ENCODE measurements at regions not wholly inside any gene's neighbourhood (a gene's known extent, or its start where the extent isn't known, plus 50 kb on each side); places are given as distances from the start of the nearest gene placed in this dataset.
"Not testable (repeated sequence)": the region's sequence is repeated elsewhere in the genome, so short reads cannot be mapped to it uniquely, and the experiment has no call there.

GRCh38 chr18:59056706-59057492 is 82.8 kb upstream of the SEC11C start:
- in situ Hi-C loops (cut with MboI; ENCODE audit: low sequenced_read_pairs), result loop anchor here (25.0 kb wide), 1 partner anchor 520 kb away; no protein-coding TSS in a partner anchor

DNA sequence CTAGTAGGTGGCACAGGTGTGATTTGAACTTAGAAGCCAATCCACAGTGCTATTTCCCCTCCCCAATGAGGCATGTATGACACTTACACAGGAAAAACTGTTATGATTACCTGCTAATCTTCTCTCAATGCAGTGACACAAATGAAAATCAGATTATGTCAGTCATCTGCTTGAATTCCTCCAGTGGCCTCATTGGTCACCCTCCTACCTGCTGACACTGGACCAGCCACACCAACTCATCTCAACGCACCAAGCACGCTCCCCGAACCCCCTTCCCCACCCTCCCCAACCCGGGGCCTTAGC is 82.2 kb upstream of the SEC11C start:
- in situ Hi-C loops (cut with MboI; ENCODE audit: low sequenced_read_pairs), result loop anchor here (25.0 kb wide), 1 partner anchor 520 kb away; no protein-coding TSS in a partner anchor

GRCh38 chr18:59057969-59058368 is 81.7 kb upstream of the SEC11C start:
- in situ Hi-C loops (cut with MboI; ENCODE audit: low sequenced_read_pairs), result loop anchor here (25.0 kb wide), 1 partner anchor 521 kb away; no protein-coding TSS in a partner anchor

DNA sequence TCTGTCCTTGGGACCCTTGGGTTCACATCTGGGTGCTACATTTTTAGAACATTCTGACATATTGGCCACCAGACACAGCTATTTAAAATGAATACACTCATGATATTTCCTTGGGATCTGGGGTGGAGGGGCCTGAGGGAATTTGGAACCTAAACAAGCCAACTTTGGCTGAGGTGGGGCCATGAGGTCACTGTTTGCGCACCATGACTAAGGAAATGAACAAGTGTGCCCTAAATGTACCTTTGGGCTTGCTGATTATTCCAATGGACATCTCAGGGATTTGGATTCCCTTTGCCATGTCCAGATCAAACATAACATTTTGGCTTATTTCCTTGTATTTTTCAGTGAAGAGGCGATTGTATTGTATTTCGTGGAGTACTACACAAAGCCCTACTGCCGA is 80.5 kb upstream of the SEC11C start:
- in situ Hi-C loops (cut with MboI; ENCODE audit: low sequenced_read_pairs), result loop anchor here (25.0 kb wide), 1 partner anchor 522 kb away; no protein-coding TSS in a partner anchor

DNA sequence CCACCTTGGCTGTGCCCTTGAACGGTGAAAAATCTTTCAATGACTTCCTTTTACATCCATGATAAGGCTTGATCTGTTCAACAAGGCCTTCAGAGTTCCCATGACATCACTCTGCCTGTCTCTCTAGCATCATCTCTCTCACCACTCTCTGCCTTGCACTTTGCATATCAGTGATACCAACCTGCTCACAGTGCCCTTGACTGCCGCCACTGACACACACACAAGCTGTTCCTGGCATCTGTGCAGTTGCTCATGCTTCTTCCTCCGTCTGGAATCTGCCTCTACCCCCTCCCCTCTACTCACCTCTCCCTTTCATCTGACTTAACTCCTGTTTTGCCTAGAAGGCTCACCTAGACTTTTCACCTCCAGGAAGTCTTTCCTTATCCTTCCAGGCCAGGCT is 79.1 kb upstream of the SEC11C start:
- in situ Hi-C loops (cut with MboI; ENCODE audit: low sequenced_read_pairs), result loop anchor here (10.0 to 25.0 kb wide), 2 partner anchors 276 to 523 kb away; no protein-coding TSS in a partner anchor

GRCh38 chr18:59061914-59062642 is 77.6 kb upstream of the SEC11C start:
- in situ Hi-C loops (cut with MboI; ENCODE audit: low sequenced_read_pairs), result loop anchor here (10.0 to 25.0 kb wide), 2 partner anchors 277 to 525 kb away; no protein-coding TSS in a partner anchor

DNA sequence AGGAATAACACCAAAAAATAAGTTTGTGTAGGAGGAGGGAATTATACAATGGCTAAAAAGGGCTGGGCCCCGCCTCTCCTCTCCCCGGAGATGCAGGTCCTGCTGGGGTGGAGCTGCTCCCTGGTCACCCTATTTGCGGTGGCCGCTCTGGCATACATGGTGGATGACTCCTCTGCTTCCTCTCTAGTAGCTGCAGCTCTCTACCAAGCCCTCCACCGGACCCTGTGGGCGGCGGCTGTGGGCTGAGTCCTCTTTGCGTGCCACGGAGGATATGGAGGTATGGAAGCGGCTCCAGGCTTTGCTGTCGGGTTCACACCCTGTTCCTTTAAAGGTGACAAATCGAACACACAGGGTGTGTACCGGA is 77.1 kb upstream of the SEC11C start:
- in situ Hi-C loops (cut with MboI; ENCODE audit: low sequenced_read_pairs), result loop anchor here (10.0 to 25.0 kb wide), 2 partner anchors 278 to 525 kb away; no protein-coding TSS in a partner anchor

GRCh38 chr18:59063300-59063906 is 76.3 kb upstream of the SEC11C start:
- in situ Hi-C loops (cut with MboI; ENCODE audit: low sequenced_read_pairs), result loop anchor here (10.0 to 25.0 kb wide), 2 partner anchors 279 to 526 kb away; no protein-coding TSS in a partner anchor

- in situ Hi-C loops (cut with MboI; ENCODE audit: low sequenced_read_pairs), result loop anchor here (10.0 to 25.0 kb wide), 2 partner anchors 279 to 527 kb away; no protein-coding TSS in a partner anchor
These were observed 75.8 kb upstream of the SEC11C start for GRCh38 chr18:59063912-59064311.

GRCh38 chr18:59065684-59066083 is 74.0 kb upstream of the SEC11C start:
- in situ Hi-C loops (cut with MboI; ENCODE audit: low sequenced_read_pairs), result loop anchor here (10.0 to 25.0 kb wide), 2 partner anchors 281 to 528 kb away; no protein-coding TSS in a partner anchor

- in situ Hi-C loops (cut with MboI; ENCODE audit: low sequenced_read_pairs), result loop anchor here (10.0 to 25.0 kb wide), 2 partner anchors 283 to 531 kb away; no protein-coding TSS in a partner anchor
These were observed 71.8 kb upstream of the SEC11C start for GRCh38 chr18:59067873-59068272.

- in situ Hi-C loops (cut with MboI; ENCODE audit: low sequenced_read_pairs), result loop anchor here (10.0 to 25.0 kb wide), 2 partner anchors 284 to 531 kb away; no protein-coding TSS in a partner anchor
These were observed 71.2 kb upstream of the SEC11C start for GRCh38 chr18:59068276-59069071.

- in situ Hi-C loops (cut with MboI; ENCODE audit: low sequenced_read_pairs), result loop anchor here (25.0 kb wide), 1 partner anchor 533 kb away; no protein-coding TSS in a partner anchor
These were observed 69.3 kb upstream of the SEC11C start for GRCh38 chr18:59070181-59070912.

GRCh38 chr18:59072727-59073421 is 66.8 kb upstream of the SEC11C start:
- in situ Hi-C loops (cut with MboI; ENCODE audit: low sequenced_read_pairs), result loop anchor here (25.0 kb wide), 1 partner anchor 536 kb away; no protein-coding TSS in a partner anchor

- in situ Hi-C loops (cut with MboI; ENCODE audit: low sequenced_read_pairs), result no loop called here
These were observed 63.8 kb upstream of the SEC11C start for GRCh38 chr18:59075923-59076322.

GRCh38 chr18:59079264-59079663 is 60.4 kb upstream of the SEC11C start:
- in situ Hi-C loops (cut with MboI; ENCODE audit: low sequenced_read_pairs), result no loop called here

DNA sequence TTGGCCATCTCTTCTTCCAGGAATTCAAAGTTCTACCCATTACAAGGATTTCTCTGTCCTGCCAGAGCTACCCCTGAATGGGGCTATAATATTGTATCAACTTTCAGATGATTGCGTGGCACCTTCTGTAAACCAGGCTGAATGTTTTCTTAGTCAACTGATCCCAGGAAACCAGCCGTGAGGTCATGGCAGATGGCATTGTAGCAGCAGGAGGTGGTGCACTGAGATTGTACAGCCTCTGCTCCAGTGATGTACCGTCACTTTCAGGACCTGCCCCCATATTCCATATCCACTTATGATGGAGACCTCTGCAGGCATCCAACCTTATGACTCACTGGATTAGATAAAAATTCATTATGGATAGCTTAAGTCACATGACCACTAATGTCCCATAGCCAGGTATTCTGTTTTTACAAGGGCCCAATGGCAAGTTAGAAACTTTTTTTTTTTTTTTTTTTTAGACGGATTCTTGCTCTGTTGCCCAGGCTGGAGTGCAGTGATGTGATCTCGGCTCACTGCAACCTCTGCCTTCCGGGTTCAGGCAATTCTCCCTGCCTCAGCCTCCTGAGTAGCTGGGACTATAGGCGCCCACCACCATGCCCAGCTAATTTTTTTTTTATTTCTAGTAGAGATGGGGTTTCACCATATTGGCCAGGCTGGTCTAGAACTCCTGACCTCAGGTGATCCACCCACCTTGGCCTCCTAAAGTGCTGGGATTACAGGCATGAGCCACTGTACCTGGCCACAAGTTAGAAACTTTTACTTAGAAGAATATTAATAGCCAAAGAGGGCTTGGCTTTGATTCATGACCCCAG is 59.8 kb upstream of the SEC11C start:
- in situ Hi-C loops (cut with MboI; ENCODE audit: low sequenced_read_pairs), result not testable (repeated sequence)
